HepG2 (cell line): ENCODE measurements at regions not wholly inside any gene's neighbourhood (a gene's known extent, or its start where the extent isn't known, plus 50 kb on each side); places are given as distances from the start of the nearest gene placed in this dataset.

Source experiments
- ATAC-seq: fragments of 200-7000 bp; cut with Tn5 transposase; 3 replicates; pipeline ENCODE4 v1.9.1; 2020; ENCODE audit warnings: mild to moderate bottlenecking, moderate library complexity
- BruUV-seq: library from RNA; stranded (reverse); fragments of 400-500 nt; replicated peaks from 2 replicates; lab custom pipeline; 2021; lab: Mats Ljungman, UMichigan
- CTCF ChIA-PET: fragments of 300-600 bp; formaldehyde crosslinking; extraction: SDS; loops from one replicate; lab custom pipeline; 2021; ENCODE audit warnings: low total read pairs, inconsistent platforms, low intra/inter-chr PET ratio; lab: Yijun Ruan, JAX
- POLR2A ChIA-PET: fragments of 350-600 bp; sonication (Branson Sonifier 250); formaldehyde crosslinking; loops from one replicate; lab custom pipeline; 2020; ENCODE audit warnings: antibody characterized with exemption, inconsistent platforms; lab: Yijun Ruan, JAX
- DNase-seq: peaks from one replicate; pipeline ENCODE4 v3.0.0-alpha.2; 2015; ENCODE audit warnings: low spot score
- FAIRE-seq: peaks from 3 replicates; lab custom pipeline; 2011; peaks lifted over from hg19 to GRCh38; lab: Jason Lieb, UNC
- H2AFZ ChIP-seq: one replicate; pipeline ENCODE4 v1.6.1; 2011; ENCODE audit warnings: low read length, inconsistent platforms
- H3K27ac ChIP-seq: fragments of 300-600 bp; 3 replicates; pipeline ENCODE4 v1.8.0; 2011; ENCODE audit warnings: mixed run types, mild to moderate bottlenecking, mixed read lengths, low read length, inconsistent platforms; ENCODE audit not compliant: insufficient read depth; ENCODE audit errors: extremely low read length
- H3K27me3 ChIP-seq, 2 experiments: fragments of 200-600 bp in 1 of 2; 2 replicates in 1 of 2; 3 replicates in 1 of 2; pipeline versions ENCODE4 v1.6.0 to v1.8.0; 2011; ENCODE audit warnings: low read length in 2 of 2, mild to moderate bottlenecking in 2 of 2, moderate library complexity in 2 of 2, inconsistent platforms in 1 of 2; ENCODE audit not compliant: insufficient read depth in 2 of 2, control insufficient read depth in 1 of 2
- H3K36me3 ChIP-seq, 2 experiments: fragments of 200-600 bp in 1 of 2; replicated peaks in 1 of 2; 2 replicates in 1 of 2; 3 replicates in 1 of 2; pipeline versions ENCODE4 v1.5.1 to v1.8.0; 2011; ENCODE audit warnings: low read length in 2 of 2, inconsistent platforms in 1 of 2; ENCODE audit not compliant: insufficient read depth in 2 of 2, control insufficient read depth in 1 of 2
- H3K4me1 ChIP-seq: 2 replicates; pipeline ENCODE4 v1.5.1; 2012; ENCODE audit warnings: low read length, inconsistent platforms; ENCODE audit not compliant: insufficient read depth
- H3K4me2 ChIP-seq: 2 replicates; pipeline ENCODE4 v1.6.0; 2011; ENCODE audit warnings: low read depth, low read length, inconsistent platforms
- H3K4me3 ChIP-seq, 3 experiments: fragments of 200-600 bp in 1 of 3; sonication (generic), shearing (Covaris generic) in 1 of 3; replicated peaks in 1 of 3; 2 replicates each; pipeline ENCODE4 v1.5.1; 2011 to 2016; ENCODE audit warnings: low read length in 3 of 3, inconsistent platforms in 2 of 3, low read depth in 2 of 3, mild to moderate bottlenecking in 2 of 3, control low read depth in 1 of 3, mixed read lengths in 1 of 3; ENCODE audit not compliant: insufficient read depth in 1 of 3
- H3K79me2 ChIP-seq: one replicate; pipeline ENCODE4 v1.6.1; 2011; ENCODE audit warnings: low read length, inconsistent platforms; ENCODE audit not compliant: insufficient read depth
- H3K9ac ChIP-seq: 2 replicates; pipeline ENCODE4 v1.6.0; 2011; ENCODE audit warnings: mild to moderate bottlenecking, low read depth, low read length, inconsistent platforms; ENCODE audit not compliant: insufficient read depth
- H3K9me3 ChIP-seq: 2 replicates; pipeline ENCODE4 v1.5.1; 2012; ENCODE audit warnings: mild to moderate bottlenecking, low read length
- H4K20me1 ChIP-seq: 2 replicates; pipeline ENCODE4 v1.6.0; 2011; ENCODE audit warnings: inconsistent platforms, mild to moderate bottlenecking, low read length, moderate library complexity; ENCODE audit not compliant: insufficient read depth
- ARID5B ChIP-seq: IDR thresholded peaks from 2 replicates; pipeline ENCODE4 v1.4.0; 2020; ENCODE audit warnings: mild to moderate bottlenecking, missing genetic modification reagents
- HNRNPLL ChIP-seq: fragments of 200-400 bp; formaldehyde crosslinking; IDR thresholded peaks from 2 replicates; pipeline ENCODE4 v1.6.1; 2017; ENCODE audit warnings: mild to moderate bottlenecking, low read depth, low read length; ENCODE audit not compliant: poor library complexity, severe bottlenecking
- HOXA7 ChIP-seq: sonication (generic); formaldehyde crosslinking; IDR thresholded peaks from 2 replicates; pipeline ENCODE4 v1.8.1; 2022; ENCODE audit warnings: mild to moderate bottlenecking, missing genetic modification reagents, moderate library complexity
- KMT2B ChIP-seq: IDR thresholded peaks from 2 replicates; pipeline ENCODE4 v1.6.1; 2016; ENCODE audit warnings: missing genetic modification reagents, missing compliant biosample characterization
- NCOA5 ChIP-seq: sonication (generic); formaldehyde crosslinking; IDR thresholded peaks from 2 replicates; pipeline ENCODE4 v1.4.0; 2020; ENCODE audit warnings: missing genetic modification reagents
- PRDM10 ChIP-seq: sonication (generic); formaldehyde crosslinking; IDR thresholded peaks from 2 replicates; pipeline ENCODE4 v1.4.0; 2020; ENCODE audit warnings: low read depth, missing genetic modification reagents
- SMAD1 ChIP-seq: sonication (generic); formaldehyde crosslinking; IDR thresholded peaks from 2 replicates; pipeline ENCODE4 v1.4.0; 2020; ENCODE audit warnings: missing genetic modification reagents, low read depth, mild to moderate bottlenecking, borderline replicate concordance
- TAF1 ChIP-seq: sonication (generic); formaldehyde crosslinking; IDR thresholded peaks from 2 replicates; pipeline ENCODE4 v1.4.0; 2020; ENCODE audit warnings: missing genetic modification reagents
- ZBTB39 ChIP-seq: sonication (generic); formaldehyde crosslinking; IDR thresholded peaks from 2 replicates; pipeline ENCODE4 v1.5.0; 2020; ENCODE audit warnings: missing genetic modification reagents
- ZFP1 ChIP-seq: IDR thresholded peaks from 2 replicates; pipeline ENCODE4 v1.6.1; 2016
- ZNF17 ChIP-seq: sonication (generic); formaldehyde crosslinking; IDR thresholded peaks from 2 replicates; pipeline ENCODE4 v1.5.0; 2020; ENCODE audit warnings: mild to moderate bottlenecking, missing genetic modification reagents
- ZNF781 ChIP-seq: sonication (generic); formaldehyde crosslinking; IDR thresholded peaks from 2 replicates; pipeline ENCODE4 v1.5.1; 2020; ENCODE audit warnings: borderline replicate concordance, mild to moderate bottlenecking, missing genetic modification reagents; ENCODE audit errors: not compliant biosample characterization
- WGBS: methylation state at CpG from one replicate; pipeline ENCODE4 v1.1.6; 2017; ENCODE audit warnings: low lambda C conversion rate; 5-methylcytosine and 5-hydroxymethylcytosine counted together
- in situ Hi-C: cut with HindIII; loops from 2 replicates; pipeline ENCODE4 v1.10.0; 2017; ENCODE audit warnings: low pct_unique_long_range_greater_than_20kb; ENCODE audit not compliant: extremely low pct_ligation_motif_present
- intact Hi-C: fragments of 100-400 bp; cut with micrococcal nuclease; formaldehyde crosslinking; loops from one replicate; pipeline ENCODE4 v1.10.0; 2022; ENCODE audit not compliant: unreplicated experiment

GRCh38 chr3:82473864-82474541 is 712.6 kb upstream of the GBE1 start (continued):
- no peak for TF ChIP-seq HNRNPLL
- TF ChIP-seq ZNF781: no peak
- no peak for TF ChIP-seq SMAD1 (CRISPR knock-in tag)
- no peak for TF ChIP-seq ZNF17 (CRISPR knock-in tag)
- no peak for TF ChIP-seq ZFP1 (CRISPR knock-in tag)
- TF ChIP-seq, all 625 proteins: peak for 0

- CTCF ChIA-PET: no interaction called here
- no peaks in the 10 kb centered on the region for H3K79me2 ChIP-seq
- no peak for FAIRE-seq
- H3K9me3 ChIP-seq: peaks cover 4% of the 10 kb centered on the region; the same call in 1 of the 2 replicates
- no peaks in the 10 kb centered on the region for H3K36me3 ChIP-seq
- POLR2A ChIA-PET: no interaction called here
- BruUV-seq: no TSS peak
- 93% methylated on average over 1 of the region's 1 CpG for WGBS
- no peak overlapping the region for H3K9ac ChIP-seq
- no peaks in the 10 kb centered on the region for H3K27me3 ChIP-seq
- H4K20me1 ChIP-seq: no peaks in the 10 kb centered on the region
- no peak overlapping the region for H3K4me2 ChIP-seq
- no peak for ATAC-seq
- H3K27ac ChIP-seq: no peak overlapping the region
- in situ Hi-C loops: no loop called here
- intact Hi-C loops: no loop called here
- no peak for DNase-seq
- H2AFZ ChIP-seq: no peak overlapping the region
- H3K4me1 ChIP-seq: peaks cover 20% of the 10 kb centered on the region
- no peak overlapping the region for H3K4me3 ChIP-seq
- TF ChIP-seq KMT2B (CRISPR knock-in tag): no peak
- no peak for TF ChIP-seq ARID5B (CRISPR knock-in tag)
- no peak for TF ChIP-seq PRDM10
- TF ChIP-seq NCOA5 (CRISPR knock-in tag): no peak
- no peak for TF ChIP-seq TAF1
- TF ChIP-seq ZBTB39 (CRISPR knock-in tag): no peak
- TF ChIP-seq HOXA7 (CRISPR knock-in tag): no peak
Observed at GRCh38 chr3:82467051-82467450, 705.6 kb upstream of the GBE1 start.
